Keratinocyte (primary cell): ENCODE measurements at regions not wholly inside any gene's neighbourhood (a gene's known extent, or its start where the extent isn't known, plus 50 kb on each side); places are given as distances from the start of the nearest gene placed in this dataset.

Experiments used
- DNase-seq: peaks from one replicate; pipeline ENCODE4 v3.0.0-alpha.2; 2011; ENCODE audit warnings: low read depth, missing footprints, low spot score
- FAIRE-seq: peaks from 2 replicates; lab custom pipeline; 2011; peaks lifted over from hg19 to GRCh38; lab: Jason Lieb, UNC
- H2AFZ ChIP-seq: 2 replicates; pipeline ENCODE4 v1.6.0; 2012; ENCODE audit warnings: low read length, control low read depth, inconsistent platforms; ENCODE audit not compliant: control insufficient read depth
- H3K27ac ChIP-seq: 2 replicates; pipeline ENCODE4 v1.5.1; 2011; ENCODE audit warnings: low read length; ENCODE audit not compliant: control insufficient read depth, insufficient read depth
- H3K27me3 ChIP-seq: 3 replicates; pipeline ENCODE4 v1.6.0; 2011; ENCODE audit warnings: low read length; ENCODE audit not compliant: control insufficient read depth, insufficient read depth; ENCODE audit errors: extremely low read depth
- H3K36me3 ChIP-seq, 2 experiments: 2 replicates in 1 of 2; 3 replicates in 1 of 2; pipeline ENCODE4 v1.5.1; 2011; ENCODE audit warnings: low read length in 2 of 2, mild to moderate bottlenecking in 1 of 2; ENCODE audit not compliant: control insufficient read depth in 2 of 2, insufficient read depth in 2 of 2; ENCODE audit errors: extremely low read depth in 1 of 2
- H3K4me1 ChIP-seq: 3 replicates; pipeline ENCODE4 v1.5.1; 2011; ENCODE audit warnings: low read length; ENCODE audit not compliant: control insufficient read depth, insufficient read depth; ENCODE audit errors: extremely low read depth
- H3K4me2 ChIP-seq: 3 replicates; pipeline ENCODE4 v1.6.0; 2011; ENCODE audit warnings: low read depth, low read length; ENCODE audit not compliant: control insufficient read depth, insufficient read depth; ENCODE audit errors: extremely low read depth
- H3K4me3 ChIP-seq, 3 experiments: fragments of 200-600 bp in 1 of 3; sonication (generic) in 1 of 3; 2 replicates in 2 of 3; 3 replicates in 1 of 3; pipeline ENCODE4 v1.5.1; 2011 to 2016; ENCODE audit warnings: low read length in 3 of 3, mild to moderate bottlenecking in 3 of 3, control low read depth in 2 of 3, inconsistent platforms in 1 of 3, low read depth in 1 of 3, mixed read lengths in 1 of 3, mixed run types in 1 of 3, moderate library complexity in 1 of 3; ENCODE audit not compliant: control insufficient read depth in 2 of 3, insufficient read depth in 2 of 3; ENCODE audit errors: extremely low read depth in 1 of 3
- H3K79me2 ChIP-seq: 2 replicates; pipeline ENCODE4 v1.6.0; 2012; ENCODE audit warnings: low read length; ENCODE audit not compliant: control insufficient read depth, insufficient read depth
- H3K9ac ChIP-seq: 3 replicates; pipeline ENCODE4 v1.6.0; 2011; ENCODE audit warnings: low read length; ENCODE audit not compliant: control insufficient read depth, insufficient read depth; ENCODE audit errors: extremely low read depth
- H3K9me1 ChIP-seq: 3 replicates; pipeline ENCODE4 v1.6.0; 2011; ENCODE audit warnings: low read length; ENCODE audit not compliant: control insufficient read depth, insufficient read depth; ENCODE audit errors: extremely low read depth
- H3K9me3 ChIP-seq: 2 replicates; pipeline ENCODE4 v1.5.1; 2012; ENCODE audit warnings: low read depth, low read length; ENCODE audit not compliant: control insufficient read depth
- H4K20me1 ChIP-seq: 3 replicates; pipeline ENCODE4 v1.6.0; 2011; ENCODE audit warnings: low read length; ENCODE audit not compliant: control insufficient read depth, insufficient read depth; ENCODE audit errors: extremely low read depth
- CTCF ChIP-seq, 3 experiments: IDR thresholded peaks in 1 of 3; conservative IDR thresholded peaks in 1 of 3; optimal IDR thresholded peaks in 1 of 3; 2 replicates in 2 of 3; 3 replicates in 1 of 3; pipeline versions ENCODE3 to v1.5.1; 2011; ENCODE audit warnings: low read length in 3 of 3, mild to moderate bottlenecking in 3 of 3, moderate library complexity in 2 of 3, control low read depth in 1 of 3, inconsistent platforms in 1 of 3; ENCODE audit not compliant: insufficient read depth in 2 of 3; ENCODE audit errors: extremely low read depth in 1 of 3
- EZH2 ChIP-seq: IDR thresholded peaks from one replicate; pipeline ENCODE4 v1.6.1; 2012; ENCODE audit warnings: inconsistent platforms, mild to moderate bottlenecking, low read length, moderate library complexity
- dilution Hi-C: fragments of 300-500 bp; cut with MboI; formaldehyde crosslinking; loops from one replicate; pipeline ENCODE4 v1.7.0; 2020; ENCODE audit warnings: low sequenced_read_pairs; ENCODE audit not compliant: extremely low pct_ligation_motif_present

GRCh38 chr4:124874172-124874450 lies 161.6 kb upstream of the ANKRD50 start:
- no peak overlapping the region for H3K27ac ChIP-seq
- H3K4me2 ChIP-seq, result no peak overlapping the region
- no peaks in the 10 kb centered on the region for H3K9me1 ChIP-seq
- no peaks in the 10 kb centered on the region for H3K27me3 ChIP-seq
- H3K9me3 ChIP-seq, result peaks cover 4% of the 10 kb centered on the region
- no peaks in the 10 kb centered on the region for H3K79me2 ChIP-seq
- dilution Hi-C loops, result no loop called here
- no peak overlapping the region for H3K4me3 ChIP-seq
- no peaks in the 10 kb centered on the region for H3K36me3 ChIP-seq
- H4K20me1 ChIP-seq, result no peaks in the 10 kb centered on the region
- DNase-seq (no peak), FAIRE-seq (no peak)
- H3K9ac ChIP-seq, result no peak overlapping the region
- no peak overlapping the region for H2AFZ ChIP-seq
- no peaks in the 10 kb centered on the region for H3K4me1 ChIP-seq
- TF ChIP-seq CTCF (optimal IDR thresholded peaks at IDR 0.05 in 1 of 3, IDR thresholded peaks at IDR 0.05 in 1 of 3, conservative IDR thresholded peaks at IDR 0.05 in 1 of 3; ENCODE audit: extremely low read depth in 1 of 3, insufficient read depth in 2 of 3, low read length in 3 of 3) (no peak), EZH2 (no peak)

GRCh38 chr4:124873361-124874171 lies 161.0 kb upstream of the ANKRD50 start:
- Histone ChIP-seq H3K9me1 (no peaks in the 10 kb centered on the region), H3K79me2 (no peaks in the 10 kb centered on the region), H3K36me3 (no peaks in the 10 kb centered on the region), H2AFZ (no peak overlapping the region), H3K9ac (no peak overlapping the region), H4K20me1 (no peaks in the 10 kb centered on the region), H3K4me3 (no peak overlapping the region), H3K27ac (no peak overlapping the region), H3K4me2 (no peak overlapping the region), H3K27me3 (no peaks in the 10 kb centered on the region), H3K9me3 (peaks cover 4% of the 10 kb centered on the region), H3K4me1 (no peaks in the 10 kb centered on the region)
- no peak for TF ChIP-seq CTCF (optimal IDR thresholded peaks at IDR 0.05 in 1 of 3, IDR thresholded peaks at IDR 0.05 in 1 of 3, conservative IDR thresholded peaks at IDR 0.05 in 1 of 3; ENCODE audit: extremely low read depth in 1 of 3, insufficient read depth in 2 of 3, low read length in 3 of 3)
- FAIRE-seq (no peak), DNase-seq (no peak)
- dilution Hi-C loops, result no loop called here
